Breast epithelium (tissue), 4 donors: ENCODE measurements at regions not wholly inside any gene's neighbourhood (a gene's known extent, or its start where the extent isn't known, plus 50 kb on each side); places are given as distances from the start of the nearest gene placed in this dataset.

Experiments used
- DNase-seq, 2 donors: peaks; one replicate each; pipeline ENCODE4 v3.0.0-alpha.2; 2019; ENCODE audit warnings: low spot score in 2 of 2
- H3K27ac ChIP-seq, 2 donors: fragments of 200-600 bp; sonication (generic) in 1 of 2; one replicate each; pipeline ENCODE4 v1.5.1; 2016 to 2019; ENCODE audit warnings: mild to moderate bottlenecking in 1 of 2
- H3K27me3 ChIP-seq, 2 donors: fragments of 200-600 bp; sonication (generic) in 1 of 2; one replicate each; pipeline versions ENCODE4 v1.5.1 to v1.6.0; 2017 to 2019; ENCODE audit warnings: control low read depth in 1 of 2, mild to moderate bottlenecking in 1 of 2
- H3K36me3 ChIP-seq: fragments of 200-600 bp; one replicate; pipeline ENCODE4 v1.5.1; 2019
- H3K4me1 ChIP-seq, 2 donors: fragments of 200-600 bp; sonication (generic); one replicate each; pipeline ENCODE4 v1.5.1; 2016 to 2019; ENCODE audit warnings: control low read depth in 1 of 2
- H3K4me3 ChIP-seq, 3 donors: fragments of 200-600 bp; sonication (generic); 1 replicate in 2 of 3; 2 replicates in 1 of 3; pipeline ENCODE4 v1.5.1; 2016 to 2019; ENCODE audit warnings: mild to moderate bottlenecking in 3 of 3, moderate library complexity in 2 of 3
- H3K9me3 ChIP-seq, 2 donors: fragments of 200-600 bp; sonication (generic) in 1 of 2; one replicate each; pipeline ENCODE4 v1.5.1; 2016 to 2019; ENCODE audit warnings: control low read depth in 1 of 2
- POLR2A ChIP-seq: fragments of 450-650 bp; IDR thresholded peaks from one replicate; pipeline ENCODE4 v1.6.1; 2016; ENCODE audit warnings: antibody characterized with exemption, mild to moderate bottlenecking, moderate library complexity
- POLR2AphosphoS5 ChIP-seq, 3 donors: sonication (generic); formaldehyde crosslinking; IDR thresholded peaks; one replicate each; pipeline ENCODE4 v1.6.1; 2017; ENCODE audit warnings: antibody characterized with exemption in 3 of 3
- intact Hi-C: fragments of 100-400 bp; cut with DNase I; formaldehyde crosslinking; loops from one replicate; pipeline ENCODE4 v1.15.1; 2023; ENCODE audit warnings: low total_unique reads
- TF ChIP-seq, protein P1 (sequence below), 3 donors: fragments of 450-650 bp; IDR thresholded peaks; one replicate each; pipeline ENCODE4 v1.5.1; 2016 to 2017; ENCODE audit warnings: antibody characterized with exemption in 3 of 3, mild to moderate bottlenecking in 3 of 3, moderate library complexity in 3 of 3

DNA sequence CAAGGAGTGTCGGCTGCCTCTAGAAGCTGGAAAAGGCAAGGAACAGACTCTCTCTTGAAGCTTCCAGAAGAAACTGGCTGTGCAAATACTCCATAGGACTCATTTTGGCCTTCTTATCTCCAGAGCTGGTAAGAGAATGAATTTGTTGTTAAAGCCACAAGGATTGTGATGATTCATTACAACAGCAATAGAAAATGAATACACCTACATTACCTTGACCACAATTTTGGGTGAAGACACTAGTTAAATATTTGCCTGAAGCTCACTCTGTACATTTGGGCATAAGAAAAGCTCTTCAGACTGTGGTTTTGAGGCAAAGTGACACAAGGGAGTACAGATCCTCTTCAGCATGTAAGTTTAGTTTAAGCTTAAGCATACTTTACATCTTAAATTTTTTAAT lies 134.5 kb upstream of the TLL1 start:
- Histone ChIP-seq H3K27ac (no peak overlapping the region), H3K36me3 (no peaks in the 10 kb centered on the region), H3K9me3 (no peaks in the 10 kb centered on the region), H3K27me3 (no peaks in the 10 kb centered on the region), H3K4me1 (no peaks in the 10 kb centered on the region), H3K4me3 (no peak overlapping the region)
- DNase-seq, result no peak
- intact Hi-C loops, result no loop called here
- TF ChIP-seq POLR2AphosphoS5 (IDR thresholded peaks at IDR 0.05) (no peak), POLR2A (no peak)
- TF ChIP-seq, protein P1, sequence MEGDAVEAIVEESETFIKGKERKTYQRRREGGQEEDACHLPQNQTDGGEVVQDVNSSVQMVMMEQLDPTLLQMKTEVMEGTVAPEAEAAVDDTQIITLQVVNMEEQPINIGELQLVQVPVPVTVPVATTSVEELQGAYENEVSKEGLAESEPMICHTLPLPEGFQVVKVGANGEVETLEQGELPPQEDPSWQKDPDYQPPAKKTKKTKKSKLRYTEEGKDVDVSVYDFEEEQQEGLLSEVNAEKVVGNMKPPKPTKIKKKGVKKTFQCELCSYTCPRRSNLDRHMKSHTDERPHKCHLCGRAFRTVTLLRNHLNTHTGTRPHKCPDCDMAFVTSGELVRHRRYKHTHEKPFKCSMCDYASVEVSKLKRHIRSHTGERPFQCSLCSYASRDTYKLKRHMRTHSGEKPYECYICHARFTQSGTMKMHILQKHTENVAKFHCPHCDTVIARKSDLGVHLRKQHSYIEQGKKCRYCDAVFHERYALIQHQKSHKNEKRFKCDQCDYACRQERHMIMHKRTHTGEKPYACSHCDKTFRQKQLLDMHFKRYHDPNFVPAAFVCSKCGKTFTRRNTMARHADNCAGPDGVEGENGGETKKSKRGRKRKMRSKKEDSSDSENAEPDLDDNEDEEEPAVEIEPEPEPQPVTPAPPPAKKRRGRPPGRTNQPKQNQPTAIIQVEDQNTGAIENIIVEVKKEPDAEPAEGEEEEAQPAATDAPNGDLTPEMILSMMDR (IDR thresholded peaks at IDR 0.05), result no peak

DNA sequence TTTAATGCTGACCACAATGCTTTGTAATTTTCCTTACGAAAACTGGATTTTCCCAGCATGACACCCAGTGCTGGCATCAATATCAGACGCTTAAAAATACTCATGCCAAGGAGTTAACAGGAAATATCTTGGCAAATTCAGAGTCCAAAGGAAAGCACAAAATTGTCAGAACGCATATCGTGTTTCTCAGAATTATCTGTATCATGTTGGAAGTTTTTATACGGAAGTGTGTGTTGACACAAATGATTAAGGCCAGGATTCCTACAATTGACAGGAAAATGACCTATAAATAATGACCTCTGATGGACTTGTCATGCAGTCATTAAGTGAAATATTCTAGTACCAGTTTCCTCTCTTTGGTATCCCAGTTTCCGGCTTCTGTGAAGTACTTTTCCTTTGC lies 132.1 kb upstream of the TLL1 start:
- no peak overlapping the region for H3K4me3 ChIP-seq
- H3K27ac ChIP-seq, result no peak overlapping the region
- DNase-seq, result no peak
- no peak for TF ChIP-seq POLR2AphosphoS5 (IDR thresholded peaks at IDR 0.05)
- TF ChIP-seq, protein P1 (IDR thresholded peaks at IDR 0.05), result no peak
- TF ChIP-seq POLR2A, result no peak
- no peaks in the 10 kb centered on the region for H3K27me3 ChIP-seq
- H3K36me3 ChIP-seq, result no peaks in the 10 kb centered on the region
- intact Hi-C loops, result no loop called here
- H3K9me3 ChIP-seq, result no peaks in the 10 kb centered on the region
- no peaks in the 10 kb centered on the region for H3K4me1 ChIP-seq

DNA sequence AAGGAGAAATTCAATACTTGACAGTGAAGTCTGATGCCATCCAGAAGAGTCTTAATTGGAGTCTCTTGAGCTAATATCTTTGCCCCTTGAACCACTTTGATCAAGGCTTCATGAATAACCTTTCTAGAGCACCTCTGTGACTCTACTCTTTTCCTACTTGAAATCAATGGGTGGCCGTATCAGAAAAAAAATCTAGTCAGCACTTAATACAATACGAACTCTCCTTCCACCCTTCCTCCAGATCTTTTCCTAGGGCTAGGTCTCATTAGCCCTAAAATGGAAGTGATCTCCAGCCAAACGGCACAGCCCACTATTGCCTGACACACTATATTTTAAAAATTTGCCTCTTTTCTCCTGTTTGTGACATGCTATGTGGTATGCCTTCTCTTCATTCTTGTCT lies 129.6 kb upstream of the TLL1 start:
- Histone ChIP-seq H3K9me3 (no peaks in the 10 kb centered on the region), H3K36me3 (no peaks in the 10 kb centered on the region), H3K4me3 (no peak overlapping the region), H3K4me1 (no peaks in the 10 kb centered on the region), H3K27ac (no peak overlapping the region), H3K27me3 (no peaks in the 10 kb centered on the region)
- no peak for DNase-seq
- no peak for TF ChIP-seq POLR2AphosphoS5 (IDR thresholded peaks at IDR 0.05)
- TF ChIP-seq, protein P1 (IDR thresholded peaks at IDR 0.05), result no peak
- no peak for TF ChIP-seq POLR2A
- intact Hi-C loops, result no loop called here

DNA sequence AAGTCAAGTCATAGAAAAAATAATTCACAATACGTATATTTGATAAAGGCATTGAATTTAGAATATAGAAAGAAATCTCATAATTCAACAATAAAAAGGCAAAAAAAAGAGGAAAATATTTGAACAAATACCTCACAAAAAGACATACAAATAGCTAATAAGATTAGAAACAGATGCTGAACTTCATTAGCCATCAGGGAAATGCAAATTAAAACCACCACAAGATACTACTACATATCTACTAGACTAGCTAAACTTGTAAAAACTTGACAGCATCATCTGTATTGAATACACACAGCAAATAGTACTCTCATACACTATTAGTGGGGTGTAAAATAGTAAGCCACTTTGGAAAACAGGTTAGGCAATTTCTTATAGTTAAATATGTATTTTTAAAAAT lies 128.7 kb upstream of the TLL1 start:
- no peaks in the 10 kb centered on the region for H3K27me3 ChIP-seq
- DNase-seq, result no peak
- TF ChIP-seq POLR2AphosphoS5 (IDR thresholded peaks at IDR 0.05) (no peak), POLR2A (no peak)
- TF ChIP-seq, protein P1 (IDR thresholded peaks at IDR 0.05), result no peak

DNA sequence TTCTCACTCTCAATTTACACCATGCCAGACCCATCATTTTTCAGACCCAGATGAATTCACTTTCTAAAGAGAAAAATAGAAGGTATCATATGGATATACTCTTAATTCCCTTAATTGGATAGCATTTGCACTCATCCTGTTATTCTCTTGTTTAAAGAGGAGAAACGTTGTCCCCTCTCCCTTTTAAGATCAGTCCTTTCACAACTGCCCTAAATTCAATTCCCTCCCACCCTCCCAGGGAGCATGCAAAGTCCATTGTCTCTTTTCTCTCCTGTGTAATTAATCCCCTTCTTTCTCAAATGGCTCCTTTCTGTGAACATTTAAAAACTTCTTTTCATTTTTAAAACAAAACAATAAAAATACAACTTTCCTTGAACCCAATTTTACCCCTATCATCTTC lies 124.7 kb upstream of the TLL1 start:
- no peaks in the 10 kb centered on the region for H3K9me3 ChIP-seq
- H3K4me3 ChIP-seq, result no peak overlapping the region
- no peaks in the 10 kb centered on the region for H3K27me3 ChIP-seq
- intact Hi-C loops, result no loop called here
- DNase-seq, result no peak
- H3K27ac ChIP-seq, result no peak overlapping the region
- H3K4me1 ChIP-seq, result no peaks in the 10 kb centered on the region
- no peaks in the 10 kb centered on the region for H3K36me3 ChIP-seq
- TF ChIP-seq POLR2A (no peak), POLR2AphosphoS5 (IDR thresholded peaks at IDR 0.05) (no peak)
- TF ChIP-seq, protein P1 (IDR thresholded peaks at IDR 0.05), result no peak

More for the DNA sequence above, 128.7 kb upstream of the TLL1 start:
- Histone ChIP-seq H3K36me3 (no peaks in the 10 kb centered on the region), H3K27ac (no peak overlapping the region), H3K4me3 (no peak overlapping the region), H3K4me1 (no peaks in the 10 kb centered on the region), H3K9me3 (no peaks in the 10 kb centered on the region)
- intact Hi-C loops, result no loop called here
